ENCODE measurements at regions not wholly inside any gene's neighbourhood (a gene's known extent, or its start where the extent isn't known, plus 50 kb on each side); places are given as distances from the start of the nearest gene placed in this dataset.

DNA sequence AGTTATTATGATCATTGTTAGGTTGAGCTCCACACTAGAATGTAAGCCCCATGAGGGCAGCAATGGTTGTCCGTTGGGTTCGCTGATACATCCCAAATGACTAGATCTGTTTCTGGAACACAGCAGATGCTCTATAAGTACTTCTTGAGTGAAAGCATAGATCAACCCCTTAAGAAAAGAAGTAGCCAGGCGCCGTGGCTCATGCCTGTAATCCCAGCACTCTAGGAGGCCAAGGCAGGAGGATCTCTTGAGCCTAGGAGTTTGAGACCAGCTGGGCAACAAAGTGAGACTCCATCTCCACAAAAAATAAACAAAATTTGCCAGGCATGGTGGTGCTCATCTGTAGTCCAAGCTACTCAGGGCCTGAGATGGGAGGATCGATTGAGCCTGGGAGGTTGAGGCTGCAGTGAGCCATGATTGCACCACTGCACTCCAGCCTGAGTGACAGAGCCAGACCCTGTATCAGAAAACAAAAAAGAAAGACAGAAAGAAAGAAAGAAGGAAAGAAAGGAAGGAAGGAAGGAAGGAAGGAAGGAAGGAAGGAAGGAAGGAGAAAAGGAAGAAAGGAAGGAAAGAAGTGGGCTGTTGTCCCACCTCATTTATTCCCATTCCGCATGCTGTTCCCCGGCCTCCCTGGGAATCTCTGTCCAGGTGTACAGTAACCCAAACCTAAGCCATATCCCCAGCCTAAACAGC is 54.4 kb upstream of the RPL38 start:
- TF ChIP-seq POLR2AphosphoS5 (IDR thresholded peaks at IDR 0.05; ENCODE audit: borderline replicate concordance, low read depth, low read length) (no peak), EZH2 (IDR thresholded peaks at IDR 0.05) (no peak)

All from SK-N-MC (cell line).